K562 (cell line): ENCODE measurements at regions not wholly inside any gene's neighbourhood (a gene's known extent, or its start where the extent isn't known, plus 50 kb on each side); places are given as distances from the start of the nearest gene placed in this dataset.

Experiments
- ATAC-seq: fragments of 200-7000 bp; cut with Tn5 transposase; 3 replicates; pipeline ENCODE4 v1.9.1; 2020; ENCODE audit warnings: moderate library complexity
- BruUV-seq: library from RNA; stranded (reverse); fragments of 400-500 nt; replicated peaks from 2 replicates; lab custom pipeline; 2021; lab: Mats Ljungman, UMichigan
- CTCF ChIA-PET: fragments of 300-600 bp; formaldehyde crosslinking; extraction: SDS; loops from one replicate; lab custom pipeline; 2021; ENCODE audit warnings: low intra/inter-chr PET ratio; lab: Yijun Ruan, JAX
- POLR2A ChIA-PET: fragments of 300-600, 350-650 bp; sonication (Branson Sonifier 250); formaldehyde crosslinking; extraction: SDS; loops from one replicate; lab custom pipeline; 2021; ENCODE audit warnings: antibody characterized with exemption, inconsistent platforms; lab: Yijun Ruan, JAX
- DNase-seq, 4 experiments: peaks; one replicate each; pipeline versions ENCODE4 v3.0.0 to v3.0.0-alpha.2; 2011 to 2018; ENCODE audit warnings: low spot score in 3 of 4, mixed read lengths in 3 of 4; ENCODE audit errors: extremely low read depth in 1 of 4
- FAIRE-seq: peaks from 2 replicates; lab custom pipeline; 2011; peaks lifted over from hg19 to GRCh38; lab: Jason Lieb, UNC
- H2AFZ ChIP-seq: 2 replicates; pipeline ENCODE4 v1.6.0; 2011; ENCODE audit warnings: low read depth, low read length, control low read depth, inconsistent platforms
- H3K27ac ChIP-seq: fragments of 200-600 bp; 3 replicates; pipeline ENCODE4 v1.8.0; 2011; ENCODE audit warnings: low read depth, mild to moderate bottlenecking, control low read depth, inconsistent platforms, low read length, moderate library complexity, mixed read lengths; ENCODE audit errors: extremely low read depth
- H3K27me3 ChIP-seq, 2 experiments: fragments of 300-600 bp in 1 of 2; 2 replicates in 1 of 2; 3 replicates in 1 of 2; pipeline versions ENCODE4 v1.6.0 to v1.8.0; 2011; ENCODE audit warnings: inconsistent platforms in 2 of 2, low read length in 2 of 2, mild to moderate bottlenecking in 1 of 2, mixed read lengths in 1 of 2, moderate library complexity in 1 of 2; ENCODE audit not compliant: control insufficient read depth in 2 of 2, insufficient read depth in 2 of 2
- H3K36me3 ChIP-seq: fragments of 300-600 bp; 3 replicates; pipeline ENCODE4 v1.8.0; 2011; ENCODE audit warnings: mild to moderate bottlenecking, low read length, inconsistent platforms; ENCODE audit not compliant: control insufficient read depth, insufficient read depth
- H3K4me1 ChIP-seq, 2 experiments: fragments of 200-600 bp in 1 of 2; replicated peaks in 1 of 2; 2 replicates in 1 of 2; 3 replicates in 1 of 2; pipeline versions ENCODE4 v1.5.1 to v1.8.0; 2011; ENCODE audit warnings: inconsistent platforms in 2 of 2, low read length in 2 of 2, mild to moderate bottlenecking in 1 of 2, mixed read lengths in 1 of 2, moderate library complexity in 1 of 2; ENCODE audit not compliant: control insufficient read depth in 2 of 2, insufficient read depth in 2 of 2
- H3K4me2 ChIP-seq: 2 replicates; pipeline ENCODE4 v1.6.1; 2011; ENCODE audit warnings: low read length, control low read depth, inconsistent platforms, mixed read lengths; ENCODE audit not compliant: insufficient read depth
- H3K4me3 ChIP-seq: fragments of 200-600 bp; sonication (generic), shearing (Covaris generic); 2 replicates; pipeline ENCODE4 v1.5.1; 2016; ENCODE audit warnings: control low read depth, inconsistent platforms
- H3K79me2 ChIP-seq: fragments of 200-600 bp; 3 replicates; pipeline ENCODE4 v1.8.0; 2011; ENCODE audit warnings: low read length, inconsistent platforms; ENCODE audit not compliant: control insufficient read depth, insufficient read depth
- H3K9ac ChIP-seq, 2 experiments: 2 replicates each; pipeline versions ENCODE4 v1.6.0 to v1.6.1; 2011; ENCODE audit warnings: low read depth in 2 of 2, low read length in 2 of 2, control low read depth in 1 of 2, inconsistent platforms in 1 of 2, mild to moderate bottlenecking in 1 of 2, mixed read lengths in 1 of 2; ENCODE audit not compliant: insufficient read depth in 1 of 2
- H3K9me1 ChIP-seq: one replicate; pipeline ENCODE4 v1.6.0; 2011; ENCODE audit warnings: inconsistent platforms, mild to moderate bottlenecking, low read length, moderate library complexity; ENCODE audit not compliant: control insufficient read depth, insufficient read depth
- H3K9me3 ChIP-seq: replicated peaks from 2 replicates; pipeline ENCODE4 v1.5.1; 2011; ENCODE audit warnings: low read depth, low read length, inconsistent platforms; ENCODE audit not compliant: control insufficient read depth, insufficient read depth
- H4K20me1 ChIP-seq: replicated peaks from 2 replicates; pipeline ENCODE4 v1.6.1; 2011; ENCODE audit warnings: low read length, inconsistent platforms, mixed read lengths; ENCODE audit not compliant: control insufficient read depth, insufficient read depth
- ARID2 ChIP-seq: fragments of 450-650 bp; IDR thresholded peaks from 2 replicates; pipeline ENCODE4 v1.6.1; 2017; ENCODE audit warnings: antibody characterized with exemption, mild to moderate bottlenecking
- FIP1L1 ChIP-seq: fragments of 200-400 bp; formaldehyde crosslinking; IDR thresholded peaks from 2 replicates; pipeline ENCODE4 v1.6.1; 2018; ENCODE audit warnings: mild to moderate bottlenecking, low read depth, low read length; ENCODE audit not compliant: poor library complexity, severe bottlenecking
- NFYB ChIP-seq: IDR thresholded peaks from 2 replicates; pipeline ENCODE4 v1.6.1; 2011; ENCODE audit warnings: mild to moderate bottlenecking, moderate library complexity; ENCODE audit not compliant: insufficient read length; ENCODE audit errors: extremely low read depth
- PHB ChIP-seq: fragments of 250-450 bp; sonication (Bioruptor Pico); IDR thresholded peaks from 2 replicates; pipeline ENCODE4 v1.5.0; 2021
- USF1 ChIP-seq: sonication (generic); formaldehyde crosslinking; IDR thresholded peaks from 2 replicates; pipeline ENCODE4 v1.9.0; 2022; ENCODE audit warnings: mild to moderate bottlenecking, missing genetic modification reagents
- ZNF12 ChIP-seq: sonication (generic); formaldehyde crosslinking; IDR thresholded peaks from 2 replicates; pipeline ENCODE4 v1.4.0; 2020; ENCODE audit warnings: mild to moderate bottlenecking, missing genetic modification reagents
- WGBS: fragments of 100-300 bp; shearing (Covaris generic); methylation state at CpG from one replicate; pipeline ENCODE4 v1.1.6; 2016; ENCODE audit warnings: low coverage, mixed read lengths; ENCODE audit not compliant: insufficient coverage; ENCODE audit errors: missing lambda C conversion rate; 5-methylcytosine and 5-hydroxymethylcytosine counted together
- in situ Hi-C: fragments of 300-500 bp; cut with MboI; formaldehyde crosslinking; loops from 4 replicates; pipeline ENCODE4 v1.15.0; 2018; ENCODE audit warnings: inconsistent platforms, mixed read lengths
- intact Hi-C: fragments of 100-400 bp; cut with micrococcal nuclease; formaldehyde crosslinking; loops from 2 replicates; pipeline ENCODE4 v1.14.2; 2022

DNA sequence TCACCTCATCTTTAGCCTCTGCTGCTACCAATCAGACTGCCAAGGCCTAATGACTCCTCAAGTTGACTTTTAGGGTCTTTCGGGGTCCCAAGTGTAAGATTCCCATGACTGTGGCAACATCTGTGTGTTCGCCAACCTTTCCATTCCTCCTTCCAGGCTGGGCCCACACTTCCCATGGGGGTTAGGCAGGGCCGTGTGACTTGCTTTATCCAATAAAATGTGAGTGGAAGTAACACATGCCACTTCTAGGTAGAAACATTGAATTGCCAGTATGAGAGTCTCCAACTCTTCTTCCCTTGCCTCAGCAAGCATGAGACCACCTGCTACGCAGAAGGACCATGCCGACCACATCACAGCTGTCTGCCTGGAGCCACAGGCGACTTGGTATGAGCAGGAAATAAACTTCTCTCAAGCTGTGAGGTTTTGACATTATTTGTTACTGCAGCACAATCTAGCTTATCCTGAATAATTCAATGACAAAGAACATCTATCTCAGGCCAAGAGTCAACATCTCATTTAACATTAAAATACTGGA is 190.4 kb upstream of the IER5L start:
- H3K36me3 ChIP-seq, result no peaks in the 10 kb centered on the region
- no peak overlapping the region for H3K9ac ChIP-seq
- no peak for TF ChIP-seq ARID2
- TF ChIP-seq ZNF12 (CRISPR knock-in tag), result 0 out of 2 replicates have a peak, but pooled peaks have one; percentile 31
- TF ChIP-seq FIP1L1, result no peak
- TF ChIP-seq PHB (CRISPR knock-in tag), result no peak
- TF ChIP-seq NFYB, result peak; percentile 25
- peak; percentile 52 for TF ChIP-seq USF1
- no peak for FAIRE-seq
- H3K4me1 ChIP-seq, result no peaks in the 10 kb centered on the region
- no peaks in the 10 kb centered on the region for H4K20me1 ChIP-seq
- ATAC-seq, result no peak
- 46% methylated on average over 6 of the region's 6 CpGs for WGBS
- 0 out of 2 replicates have a peak overlapping the region, but pooled peaks have one; percentile 25 for H2AFZ ChIP-seq
- H3K27me3 ChIP-seq, result no peaks in the 10 kb centered on the region
- no TSS peak for BruUV-seq
- no peaks in the 10 kb centered on the region for H3K79me2 ChIP-seq
- no peak overlapping the region for H3K4me2 ChIP-seq
- no peak for DNase-seq
- H3K4me3 ChIP-seq, result no peak overlapping the region
- no peak overlapping the region for H3K27ac ChIP-seq
- H3K9me3 ChIP-seq, result no peaks in the 10 kb centered on the region
- H3K9me1 ChIP-seq, result no peaks in the 10 kb centered on the region
- intact Hi-C loops, result no loop called here
- in situ Hi-C loops, result no loop called here
- ChIA-PET POLR2A (interaction anchor here (0.7 kb wide), 1 partner anchor 178 kb away, joined by 3 read pairs; no protein-coding TSS in a partner anchor), CTCF (no interaction called here)
